ENCODE measurements at regions not wholly inside any gene's neighbourhood (a gene's known extent, or its start where the extent isn't known, plus 50 kb on each side); places are given as distances from the start of the nearest gene placed in this dataset.

DNA sequence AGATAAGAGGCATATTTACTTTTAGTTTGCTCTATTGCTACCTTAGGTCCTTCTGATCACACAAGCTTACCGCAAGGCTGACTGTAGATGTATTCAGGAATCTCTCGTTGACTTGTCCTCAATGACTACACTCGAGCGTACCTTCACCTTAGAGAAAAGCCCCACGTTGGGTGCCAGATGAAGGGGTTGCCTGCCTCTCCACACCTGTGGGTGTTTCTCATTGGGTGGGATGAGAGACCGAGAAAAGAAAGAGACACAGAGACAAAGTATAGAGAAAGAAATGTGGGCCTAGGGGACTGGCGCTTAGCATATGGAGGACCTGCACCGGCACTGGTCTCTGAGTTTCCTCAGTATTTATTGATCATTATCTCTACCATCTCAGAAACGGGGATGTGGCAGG, 51.8 kb downstream of the ASCL4 start:
- Mint-ChIP-seq H3K9me3 (peaks cover 23% of the 10 kb centered on the region), H3K4me3 (no peak overlapping the region), H3K4me1 (no peaks in the 10 kb centered on the region), H3K27me3 (peaks cover 14% of the 10 kb centered on the region), H3K36me3 (no peaks in the 10 kb centered on the region), H3K27ac (no peak overlapping the region)
- DNase-seq (no peak), ATAC-seq (ENCODE audit: low read depth) (no peak)
- POLR2A ChIA-PET = no interaction called here

DNA sequence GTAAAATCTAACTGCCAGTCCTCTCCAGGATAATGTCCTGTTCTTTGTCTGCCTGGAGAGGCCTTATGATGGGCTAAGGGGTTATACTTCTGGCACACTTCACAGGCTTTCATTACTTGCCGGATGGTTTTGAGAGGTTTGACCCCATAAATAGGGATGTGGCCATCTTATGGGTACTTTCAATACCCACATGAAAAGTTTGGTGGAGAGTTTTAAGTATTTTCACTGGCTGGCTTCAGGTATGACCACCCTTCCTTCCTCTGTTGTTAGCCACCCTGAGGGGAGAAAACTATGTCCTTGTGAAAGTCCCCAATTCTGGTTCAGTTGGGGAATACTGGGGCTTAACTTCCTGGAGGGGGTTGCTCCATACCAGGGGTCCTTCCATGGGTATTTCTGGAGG, 54.8 kb downstream of the ASCL4 start:
- Mint-ChIP-seq H3K36me3 (no peaks in the 10 kb centered on the region), H3K4me1 (no peaks in the 10 kb centered on the region), H3K4me3 (no peak overlapping the region), H3K27ac (no peak overlapping the region), H3K27me3 (peaks cover 18% of the 10 kb centered on the region), H3K9me3 (peaks cover 23% of the 10 kb centered on the region)
- no peak for DNase-seq
- POLR2A ChIA-PET = no interaction called here
- no peak for ATAC-seq (ENCODE audit: low read depth)

DNA sequence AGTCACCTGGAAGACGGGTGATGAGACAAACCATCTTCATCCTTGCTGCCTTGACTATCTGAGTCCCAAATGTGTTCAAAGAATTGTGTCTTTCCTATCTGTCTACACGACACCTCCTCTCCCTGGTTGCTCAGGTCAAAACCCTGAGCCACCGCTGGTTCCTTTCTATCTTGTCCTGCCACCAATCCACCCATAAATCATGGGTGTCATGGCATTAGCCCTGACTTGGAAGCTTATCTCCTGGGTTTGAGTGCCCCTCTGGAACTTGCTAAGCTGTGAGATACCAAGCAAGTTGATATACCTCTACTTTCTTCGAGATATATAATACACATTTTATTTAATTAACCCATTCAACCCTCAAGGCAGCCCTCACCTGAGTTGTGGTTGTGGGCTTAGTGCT, 57.9 kb downstream of the ASCL4 start:
- DNase-seq = no peak
- Mint-ChIP-seq H3K36me3 (no peaks in the 10 kb centered on the region), H3K27me3 (peaks cover 35% of the 10 kb centered on the region), H3K9me3 (peaks cover 8% of the 10 kb centered on the region), H3K4me3 (no peak overlapping the region), H3K27ac (no peak overlapping the region), H3K4me1 (no peaks in the 10 kb centered on the region)
- POLR2A ChIA-PET = no interaction called here
- no peak for ATAC-seq (ENCODE audit: low read depth)

DNA sequence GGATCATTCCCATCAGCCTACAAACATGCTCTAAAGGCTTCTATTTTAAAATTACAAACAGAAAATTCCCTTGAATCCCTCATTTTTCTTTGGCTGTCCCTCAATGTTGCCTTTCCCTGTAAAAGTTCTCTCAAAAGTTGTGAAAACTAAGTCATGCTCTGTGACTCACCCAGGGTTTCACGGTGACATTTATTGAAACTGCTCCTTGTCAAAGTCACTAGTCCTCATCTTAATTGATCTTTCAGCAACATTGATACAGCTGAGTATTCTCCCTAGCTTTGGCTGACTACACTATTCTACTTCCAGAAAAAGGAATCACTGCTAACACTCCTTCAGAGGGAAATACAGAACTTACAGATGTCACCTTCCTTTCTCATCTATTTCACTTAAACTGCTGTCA, 65.7 kb downstream of the ASCL4 start:
- POLR2A ChIA-PET = no interaction called here
- Mint-ChIP-seq H3K4me1 (peaks cover 3% of the 10 kb centered on the region), H3K27ac (no peak overlapping the region), H3K36me3 (no peaks in the 10 kb centered on the region), H3K4me3 (no peak overlapping the region), H3K27me3 (peaks cover 62% of the 10 kb centered on the region), H3K9me3 (no peaks in the 10 kb centered on the region)
- DNase-seq (no peak), ATAC-seq (ENCODE audit: low read depth) (no peak)

DNA sequence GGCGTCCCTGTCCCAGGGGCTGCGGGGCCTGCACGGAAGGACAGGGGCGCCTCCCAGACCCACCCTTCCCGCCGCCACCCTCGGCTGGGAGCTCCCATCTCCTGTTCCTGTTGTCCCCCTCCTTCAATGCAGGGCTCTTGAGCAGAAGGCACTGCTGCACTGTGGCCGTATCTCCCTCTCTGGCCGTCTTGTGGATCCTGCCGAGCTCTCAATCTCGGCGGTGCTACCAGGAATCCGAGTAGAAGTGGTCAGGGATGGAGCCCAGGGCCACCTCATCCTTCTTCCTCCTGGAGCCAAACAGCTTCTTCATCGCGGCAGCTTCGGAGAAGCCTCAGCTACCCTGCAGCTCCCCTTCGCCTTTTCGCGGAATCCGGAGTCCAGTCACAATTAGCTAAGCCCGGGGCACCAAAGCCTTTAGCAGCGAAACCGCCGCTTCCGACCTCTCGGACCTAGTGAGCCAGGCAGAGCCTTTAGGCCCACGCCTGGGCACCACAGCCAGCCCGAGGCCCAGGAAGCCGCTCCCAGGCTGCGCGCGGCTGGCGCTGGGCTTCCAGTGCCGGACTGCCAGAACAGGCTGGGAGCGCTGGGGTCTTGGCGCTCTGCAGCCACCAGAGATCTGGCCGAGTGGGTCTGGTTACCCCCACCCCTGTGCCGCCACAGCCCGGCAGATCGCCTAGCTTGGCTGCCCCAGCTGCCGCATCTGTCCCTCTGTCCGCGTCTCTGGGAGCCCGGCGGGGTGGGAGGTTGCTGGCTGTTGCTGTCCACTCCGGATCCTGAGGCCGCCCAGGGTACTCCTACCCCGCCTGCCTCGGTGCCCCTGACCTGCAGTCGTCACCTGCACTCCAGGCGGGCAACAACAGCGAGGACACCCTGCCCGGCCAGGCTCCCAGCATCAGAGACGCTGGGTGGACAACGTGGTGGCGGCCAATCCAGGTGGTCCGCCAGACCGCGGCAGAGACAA, 69.1 kb downstream of the ASCL4 start:
- DNase-seq (no peak), ATAC-seq (ENCODE audit: low read depth) (no peak)
- Mint-ChIP-seq H3K4me1 (peaks cover 3% of the 10 kb centered on the region), H3K27me3 (peaks cover 71% of the 10 kb centered on the region), H3K27ac (no peak overlapping the region), H3K9me3 (no peaks in the 10 kb centered on the region), H3K4me3 (peak overlapping the region; percentile 53), H3K36me3 (no peaks in the 10 kb centered on the region)
- POLR2A ChIA-PET = no interaction called here

DNA sequence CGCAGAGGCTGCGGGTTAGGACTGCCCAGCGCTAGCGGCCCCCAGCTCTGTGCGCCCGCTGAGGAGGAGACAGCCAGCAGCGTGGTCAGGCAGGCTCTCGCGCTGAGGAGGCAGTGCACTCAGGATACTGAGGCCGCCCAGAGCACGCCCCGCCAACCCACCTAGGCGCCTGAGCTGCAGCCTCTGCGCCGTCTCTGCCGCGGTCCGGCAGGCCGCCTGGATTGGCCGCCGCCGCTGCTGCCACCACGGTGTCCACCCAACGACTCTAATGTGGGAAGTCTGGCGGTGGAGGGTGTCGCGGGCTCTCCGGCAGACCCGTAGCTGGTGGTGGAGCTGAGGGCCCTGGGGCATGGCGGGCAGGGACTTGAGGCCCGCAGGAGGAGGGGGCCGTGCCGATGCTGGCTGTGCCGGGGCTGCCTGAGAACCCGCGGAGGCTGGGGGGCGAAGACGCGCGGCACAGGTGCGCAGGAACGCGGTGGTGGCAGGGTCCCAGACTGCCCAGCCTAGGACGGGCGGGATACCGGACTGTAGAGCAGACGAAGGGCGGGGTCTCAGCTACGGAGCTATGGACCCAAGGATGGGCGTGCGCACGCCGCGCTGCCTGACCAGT, 69.9 kb downstream of the ASCL4 start:
- Mint-ChIP-seq H3K27ac (no peak overlapping the region), H3K9me3 (no peaks in the 10 kb centered on the region), H3K4me1 (peaks cover 3% of the 10 kb centered on the region), H3K36me3 (no peaks in the 10 kb centered on the region), H3K27me3 (peaks cover 75% of the 10 kb centered on the region), H3K4me3 (no peak overlapping the region)
- ATAC-seq (ENCODE audit: low read depth) (no peak), DNase-seq (no peak)
- POLR2A ChIA-PET = no interaction called here

DNA sequence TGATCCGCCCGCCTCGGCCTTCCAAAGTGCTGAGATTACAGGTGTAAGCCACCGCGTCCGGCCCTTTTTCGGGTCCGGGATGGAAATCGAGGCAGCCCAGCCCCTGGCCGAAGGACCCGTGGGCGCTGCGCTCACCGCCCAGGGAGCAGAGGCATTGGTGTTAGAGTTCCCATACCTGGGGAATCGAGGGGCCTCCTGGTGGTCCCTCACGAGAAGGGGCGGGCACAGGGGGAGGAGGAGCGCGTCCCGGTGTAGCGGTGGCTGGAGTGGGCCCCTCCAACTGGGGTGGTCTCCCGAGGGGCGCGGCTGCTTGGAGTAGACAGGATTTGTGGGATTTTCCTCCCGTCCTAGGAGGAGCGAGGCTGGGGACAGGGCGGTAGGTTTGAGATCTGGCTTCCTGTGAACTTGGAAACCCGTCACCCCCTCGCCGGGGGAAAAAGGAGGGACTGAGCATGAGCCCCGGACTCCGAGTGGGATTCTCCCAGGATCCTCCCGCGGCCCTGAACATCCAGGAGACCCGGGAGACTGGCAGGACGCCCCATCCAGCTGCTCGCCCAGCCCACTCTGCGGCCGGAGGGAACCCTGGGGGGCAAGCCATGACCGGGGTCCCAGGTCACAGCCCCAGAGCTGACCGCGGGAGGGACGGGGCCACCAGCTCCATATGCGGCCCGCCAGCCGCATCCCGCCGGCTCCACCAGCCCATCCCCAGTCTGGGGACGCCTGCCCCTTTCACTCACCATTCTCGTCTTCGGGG, 70.9 kb downstream of the ASCL4 start:
- Mint-ChIP-seq H3K9me3 (no peaks in the 10 kb centered on the region), H3K27ac (no peak overlapping the region), H3K27me3 (peaks cover 75% of the 10 kb centered on the region), H3K4me3 (no peak overlapping the region), H3K4me1 (peaks cover 3% of the 10 kb centered on the region), H3K36me3 (no peaks in the 10 kb centered on the region)
- DNase-seq (no peak), ATAC-seq (ENCODE audit: low read depth) (no peak)
- POLR2A ChIA-PET = no interaction called here

DNA sequence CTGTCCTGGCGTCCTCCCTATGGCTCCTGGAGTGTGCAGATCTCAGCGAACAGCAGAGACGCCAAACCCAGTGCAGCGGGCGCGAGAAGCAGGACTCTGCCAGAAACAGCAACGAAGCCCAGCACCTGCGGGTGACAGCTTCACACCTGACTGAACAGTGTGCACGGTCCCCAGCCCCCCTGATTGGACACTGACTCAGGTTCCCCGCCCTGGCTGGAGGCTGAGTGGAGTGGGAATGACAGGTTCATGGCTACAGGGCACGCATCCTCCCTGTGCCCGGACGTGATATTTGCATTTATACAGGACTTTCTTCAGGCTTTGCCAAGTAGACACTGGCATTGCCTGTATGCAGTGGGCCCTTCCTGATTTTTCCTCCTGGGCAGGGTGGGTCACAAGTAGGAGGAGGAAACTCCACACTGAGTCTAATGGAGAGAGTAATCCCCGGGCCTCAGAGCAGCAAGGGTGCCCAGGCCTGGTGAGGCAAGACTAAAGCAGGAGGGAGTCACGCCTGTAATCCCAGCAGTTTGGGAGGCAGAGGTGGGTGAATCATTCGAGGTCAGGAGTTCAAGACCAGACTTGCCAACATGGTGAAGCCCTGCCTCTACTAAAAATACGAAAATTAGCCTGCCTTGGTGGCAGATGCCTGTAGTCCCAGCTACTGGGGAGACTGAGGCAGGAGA, 71.6 kb downstream of the ASCL4 start:
- Mint-ChIP-seq H3K27ac (no peak overlapping the region), H3K4me3 (no peak overlapping the region), H3K27me3 (peaks cover 70% of the 10 kb centered on the region), H3K9me3 (no peaks in the 10 kb centered on the region), H3K36me3 (no peaks in the 10 kb centered on the region), H3K4me1 (peaks cover 3% of the 10 kb centered on the region)
- POLR2A ChIA-PET = no interaction called here
- no peak for ATAC-seq (ENCODE audit: low read depth)
- DNase-seq = no peak

DNA sequence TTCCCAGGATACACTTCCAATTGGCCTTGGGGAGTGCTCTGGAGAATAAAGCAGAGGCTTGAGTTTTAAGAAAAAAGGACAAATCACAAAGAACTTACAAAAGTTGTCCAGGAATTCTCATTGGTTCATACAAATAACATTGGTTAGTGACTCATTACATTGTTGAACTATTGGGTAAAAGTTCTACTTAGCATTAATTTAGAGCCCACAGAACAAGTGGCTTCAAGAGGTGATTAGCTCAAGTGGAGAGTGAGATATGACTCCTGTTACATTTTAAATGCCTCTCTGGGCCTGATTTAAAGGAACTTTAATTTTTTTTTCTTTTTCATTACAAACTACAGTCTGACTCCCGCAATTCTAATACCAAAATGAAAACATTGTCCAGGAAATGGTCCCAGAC, 72.9 kb downstream of the ASCL4 start:
- POLR2A ChIA-PET = no interaction called here
- H3K9me3 Mint-ChIP-seq = no peaks in the 10 kb centered on the region
- H3K36me3 Mint-ChIP-seq = no peaks in the 10 kb centered on the region
- peaks cover 3% of the 10 kb centered on the region for H3K4me1 Mint-ChIP-seq
- H3K27me3 Mint-ChIP-seq = peaks cover 63% of the 10 kb centered on the region
- ATAC-seq (ENCODE audit: low read depth) = no peak
- DNase-seq = no peak
- no peak overlapping the region for H3K27ac Mint-ChIP-seq
- no peak overlapping the region for H3K4me3 Mint-ChIP-seq

DNA sequence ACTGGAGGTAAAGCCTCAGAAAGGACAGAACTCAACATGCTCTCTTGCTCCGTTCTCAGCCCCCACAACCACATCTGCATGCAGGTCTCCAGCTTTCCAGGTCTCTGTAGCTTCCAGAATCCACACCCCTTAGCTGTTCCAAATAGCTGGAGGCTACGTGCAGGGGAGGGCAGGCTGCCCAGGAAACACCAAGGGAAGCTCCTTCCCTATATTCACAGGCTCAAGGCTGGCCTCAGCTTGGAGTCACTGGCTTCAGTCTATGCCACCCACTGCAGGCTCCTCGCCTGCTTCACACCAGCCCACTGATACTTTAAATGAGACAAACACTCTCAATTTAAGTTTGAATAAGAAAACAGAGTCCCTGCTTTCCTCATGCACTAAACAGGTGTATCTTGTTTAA, 73.3 kb downstream of the ASCL4 start:
- H3K36me3 Mint-ChIP-seq = no peaks in the 10 kb centered on the region
- DNase-seq (no peak), ATAC-seq (ENCODE audit: low read depth) (no peak)
- H3K4me1 Mint-ChIP-seq = peaks cover 3% of the 10 kb centered on the region
- H3K27ac Mint-ChIP-seq = no peak overlapping the region
- no peak overlapping the region for H3K4me3 Mint-ChIP-seq
- POLR2A ChIA-PET = no interaction called here
- H3K27me3 Mint-ChIP-seq = peaks cover 59% of the 10 kb centered on the region
- H3K9me3 Mint-ChIP-seq = no peaks in the 10 kb centered on the region

DNA sequence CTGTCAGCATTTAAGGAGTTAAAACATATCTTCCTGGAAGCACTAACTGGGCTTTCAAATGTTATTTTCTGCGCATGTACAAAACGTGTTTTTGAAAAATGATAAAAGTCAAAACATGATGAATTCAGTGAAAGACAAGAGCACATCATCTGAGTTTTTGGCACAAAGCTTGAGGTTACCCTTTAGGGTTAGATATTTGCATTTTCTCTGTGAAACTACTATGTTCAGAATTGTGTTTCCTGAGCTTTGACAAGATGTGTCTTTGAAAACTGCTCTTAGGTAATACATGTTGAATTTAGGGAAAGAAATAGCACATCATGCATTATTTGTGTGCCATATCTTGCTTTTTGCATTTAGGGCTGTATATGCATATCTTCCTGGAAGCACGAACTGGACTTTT, 79.0 kb downstream of the ASCL4 start:
- Mint-ChIP-seq H3K27ac (no peak overlapping the region), H3K9me3 (no peaks in the 10 kb centered on the region)

DNA sequence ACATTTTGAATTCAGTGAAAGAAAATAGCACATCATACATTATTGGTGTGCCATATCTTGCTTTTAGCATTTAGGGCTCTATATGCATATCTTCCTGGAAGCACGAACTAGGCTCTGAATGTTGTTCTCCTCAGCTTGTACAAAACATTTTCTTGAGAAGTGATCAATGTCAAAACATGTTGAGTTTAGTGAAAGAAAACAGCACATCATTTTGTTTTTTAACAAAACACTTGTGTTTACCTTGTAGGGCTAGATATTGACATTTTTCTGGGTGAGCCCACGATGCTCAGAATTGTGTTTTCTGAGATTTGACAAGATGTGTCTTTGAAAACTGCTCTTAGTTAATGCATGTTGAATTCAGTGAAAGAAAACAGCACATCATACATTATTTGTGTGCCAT, 81.0 kb downstream of the ASCL4 start:
- Mint-ChIP-seq H3K4me1 (no peaks in the 10 kb centered on the region), H3K9me3 (no peaks in the 10 kb centered on the region), H3K27ac (no peak overlapping the region), H3K36me3 (no peaks in the 10 kb centered on the region), H3K4me3 (no peak overlapping the region), H3K27me3 (peaks cover 46% of the 10 kb centered on the region)
- POLR2A ChIA-PET = no interaction called here
- ATAC-seq (ENCODE audit: low read depth) (no peak), DNase-seq (no peak)

More for the DNA sequence above, 79.0 kb downstream of the ASCL4 start:
- ATAC-seq (ENCODE audit: low read depth) = no peak
- POLR2A ChIA-PET = no interaction called here
- H3K36me3 Mint-ChIP-seq = no peaks in the 10 kb centered on the region
- peaks cover 47% of the 10 kb centered on the region for H3K27me3 Mint-ChIP-seq
- no peaks in the 10 kb centered on the region for H3K4me1 Mint-ChIP-seq
- no peak for DNase-seq
- H3K4me3 Mint-ChIP-seq = no peak overlapping the region

DNA sequence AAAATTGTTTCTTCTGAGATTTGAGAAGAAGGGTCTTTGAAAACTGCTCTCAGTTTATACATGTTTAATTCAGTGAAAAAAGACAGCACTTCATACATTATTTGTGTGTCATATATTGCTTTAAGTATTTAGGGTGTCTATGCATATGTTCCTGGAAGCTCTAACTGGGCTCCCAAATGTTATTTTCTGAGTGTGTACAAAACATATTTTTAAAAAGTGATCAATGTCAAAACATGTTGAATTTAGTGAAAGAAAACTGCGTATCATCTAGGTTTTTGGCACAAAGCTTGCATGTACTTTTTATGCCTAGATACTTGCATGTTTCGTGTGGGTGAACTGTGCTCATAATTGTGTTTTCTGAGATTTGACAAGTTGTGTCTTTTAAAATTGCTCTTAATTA, 81.6 kb downstream of the ASCL4 start:
- no peak overlapping the region for H3K27ac Mint-ChIP-seq
- ATAC-seq (ENCODE audit: low read depth) = no peak

More for the DNA sequence above, 81.6 kb downstream of the ASCL4 start:
- no peaks in the 10 kb centered on the region for H3K36me3 Mint-ChIP-seq
- POLR2A ChIA-PET = no interaction called here
- no peaks in the 10 kb centered on the region for H3K9me3 Mint-ChIP-seq
- no peaks in the 10 kb centered on the region for H3K4me1 Mint-ChIP-seq
- no peak overlapping the region for H3K4me3 Mint-ChIP-seq
- no peak for DNase-seq
- peaks cover 53% of the 10 kb centered on the region for H3K27me3 Mint-ChIP-seq

All from activated naive CD8-positive, alpha-beta T cell treated with anti-CD3 and anti-CD28 coated beads, Interleukin-2, amount 10 ng/mL, durations not matched to agents 7 days and 5 days (primary cell).